Activated CD4-positive, CD25-positive, alpha-beta regulatory T cell treated with anti-CD3 and anti-CD28 coated beads, Interleukin-2, amount 50 U/mL, for 72 hours (primary cell): ENCODE measurements at regions not wholly inside any gene's neighbourhood (a gene's known extent, or its start where the extent isn't known, plus 50 kb on each side); places are given as distances from the start of the nearest gene placed in this dataset.
"Not testable (repeated sequence)": the region's sequence is repeated elsewhere in the genome, so short reads cannot be mapped to it uniquely, and the experiment has no call there.

Source experiments
- DNase-seq: peaks from one replicate; pipeline ENCODE4 v3.0.0; 2021

DNA sequence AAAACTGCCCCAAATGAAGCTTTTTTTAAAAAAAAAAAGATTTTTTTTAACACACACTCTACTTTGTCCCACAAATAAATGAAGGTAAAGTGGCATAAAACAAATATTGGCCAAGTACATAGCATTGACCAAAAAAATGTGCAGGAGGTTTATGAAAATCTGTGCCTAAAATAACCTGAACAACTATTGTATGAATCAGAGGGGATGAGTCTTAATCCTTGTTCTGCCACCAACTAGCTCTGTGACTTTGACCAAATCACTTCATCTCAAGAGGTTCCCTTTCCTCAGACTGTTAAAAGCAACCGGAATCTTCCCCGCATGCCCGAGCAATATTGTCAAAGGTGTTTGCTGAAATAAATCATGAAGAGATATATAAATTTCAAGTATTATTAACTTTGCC lies 150.4 kb upstream of the NEBL start:
- DNase-seq: no peak

- no peak for DNase-seq
Measured at GRCh38 chr10:21047096-21047495, 150.0 kb upstream of the NEBL start.

GRCh38 chr10:21043044-21043443 lies 145.9 kb upstream of the NEBL start:
- DNase-seq: no peak

GRCh38 chr10:21042536-21042935 lies 145.4 kb upstream of the NEBL start:
- no peak for DNase-seq

GRCh38 chr10:21041763-21042458 lies 144.8 kb upstream of the NEBL start:
- DNase-seq: no peak

- no peak for DNase-seq
Measured at GRCh38 chr10:21039721-21040120, 142.6 kb upstream of the NEBL start.

DNA sequence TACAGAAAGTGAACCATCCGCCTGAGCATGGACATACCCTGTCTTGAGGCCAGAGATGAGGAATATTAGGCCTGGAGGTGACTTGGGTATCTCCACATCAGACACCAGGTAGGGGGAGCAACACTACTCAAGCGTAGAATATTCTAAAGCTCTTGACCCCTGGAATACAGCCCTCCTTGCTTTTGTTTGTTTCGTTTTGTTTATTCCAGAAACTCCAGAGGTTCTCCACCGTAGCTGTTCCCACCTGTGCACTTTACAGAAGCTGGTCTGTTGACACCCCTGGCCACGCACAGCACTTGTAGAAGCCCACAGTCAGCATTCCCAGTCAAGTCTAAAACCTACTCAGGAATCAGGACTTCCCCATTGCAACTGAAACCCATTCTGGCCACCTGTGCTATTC lies 139.6 kb upstream of the NEBL start:
- DNase-seq: no peak

DNA sequence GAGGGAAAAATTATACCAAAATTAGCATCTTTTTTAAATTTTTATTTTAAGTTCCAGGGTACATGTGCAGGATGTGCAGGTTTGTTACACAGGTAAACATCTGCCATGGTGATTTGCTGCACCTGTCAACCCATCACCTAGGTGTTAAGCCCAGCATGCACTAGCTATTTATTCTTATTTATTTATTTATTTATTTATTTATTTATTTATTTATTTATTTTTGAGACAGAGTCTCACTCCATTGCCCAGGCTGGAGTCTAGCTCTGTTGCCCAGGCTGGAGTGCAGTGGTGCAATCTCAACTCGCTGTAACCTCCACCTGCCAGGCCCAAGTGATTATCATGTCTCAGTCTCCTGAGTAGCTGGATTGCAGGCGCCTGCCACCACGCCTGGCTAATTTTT lies 137.7 kb upstream of the NEBL start:
- DNase-seq: not testable (repeated sequence)

DNA sequence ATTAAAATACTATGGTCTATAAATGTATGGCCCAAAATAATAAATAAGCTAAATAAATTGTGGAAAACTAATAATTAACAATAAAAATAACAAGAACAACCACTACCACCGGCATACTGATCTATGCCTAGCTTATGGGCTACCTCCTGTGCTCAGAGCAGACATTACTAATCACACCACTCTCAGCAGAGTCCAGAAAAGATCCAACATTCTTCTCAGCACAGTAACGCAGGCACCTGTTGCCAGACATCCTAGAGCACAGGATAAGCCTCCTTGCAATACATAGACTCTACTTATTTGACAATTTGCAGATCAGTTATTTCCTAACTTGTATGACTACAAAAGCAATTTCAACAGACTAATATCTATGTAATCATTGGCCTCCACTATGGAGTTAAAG lies 137.1 kb upstream of the NEBL start:
- DNase-seq: no peak

DNA sequence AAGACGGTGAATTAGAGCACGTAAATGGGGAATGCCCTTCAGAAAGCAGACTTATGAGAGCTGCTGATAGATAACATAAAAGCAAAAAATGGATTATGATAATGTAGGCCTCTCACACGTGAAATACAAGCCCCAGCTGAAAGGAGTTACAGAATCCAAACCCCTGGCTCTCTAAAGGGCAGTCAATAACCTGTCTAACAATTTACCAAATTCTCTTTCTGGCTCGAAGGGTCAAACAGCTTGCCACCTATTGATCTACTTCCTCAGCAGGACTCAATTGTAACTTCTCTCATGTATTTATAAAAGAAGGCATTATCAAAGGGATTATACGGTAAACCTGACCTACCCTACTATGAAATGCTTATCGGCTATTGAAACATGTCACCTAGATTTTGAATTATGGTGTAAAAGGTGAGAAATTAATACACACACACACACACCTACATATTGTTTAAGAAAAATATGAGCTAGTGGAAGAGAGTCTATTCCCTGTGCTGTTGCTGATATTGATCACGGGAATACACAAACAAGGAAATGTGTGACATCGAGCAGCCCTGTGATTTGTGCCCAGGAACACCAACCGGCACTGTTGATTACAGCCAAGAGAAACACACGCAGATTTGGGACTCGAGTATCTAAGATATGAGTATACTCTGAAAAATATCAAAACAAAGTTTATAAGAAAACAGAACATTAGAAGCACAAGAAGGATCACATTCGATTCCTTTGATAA lies 135.6 kb upstream of the NEBL start:
- DNase-seq: no peak

DNA sequence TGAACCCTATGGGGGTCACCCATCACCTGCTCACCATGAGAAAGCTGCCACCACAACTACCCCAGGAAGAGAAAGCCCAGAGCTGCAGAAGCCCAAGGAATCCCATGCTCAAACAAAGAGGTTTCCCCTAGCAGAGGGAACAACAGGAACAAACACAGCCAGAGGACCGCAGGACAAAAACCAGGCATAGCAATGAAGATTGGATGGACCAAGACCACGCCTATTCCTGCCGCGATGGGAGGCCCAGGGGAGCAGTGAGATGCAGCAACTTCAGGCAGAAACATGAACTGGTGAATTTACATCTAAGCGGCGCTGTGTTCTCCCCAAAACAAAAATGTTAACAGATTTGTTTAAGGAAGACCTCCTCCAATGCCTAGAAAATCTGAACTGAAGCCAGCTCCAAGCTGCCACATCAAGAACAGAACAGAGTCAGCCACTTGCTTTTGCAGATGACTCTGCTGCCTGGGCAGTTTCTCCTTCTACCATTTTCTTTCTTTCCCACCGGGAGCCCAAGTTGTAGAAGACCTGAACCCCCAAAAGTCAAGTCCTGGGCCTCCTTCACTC lies 134.2 kb upstream of the NEBL start:
- DNase-seq: no peak

DNA sequence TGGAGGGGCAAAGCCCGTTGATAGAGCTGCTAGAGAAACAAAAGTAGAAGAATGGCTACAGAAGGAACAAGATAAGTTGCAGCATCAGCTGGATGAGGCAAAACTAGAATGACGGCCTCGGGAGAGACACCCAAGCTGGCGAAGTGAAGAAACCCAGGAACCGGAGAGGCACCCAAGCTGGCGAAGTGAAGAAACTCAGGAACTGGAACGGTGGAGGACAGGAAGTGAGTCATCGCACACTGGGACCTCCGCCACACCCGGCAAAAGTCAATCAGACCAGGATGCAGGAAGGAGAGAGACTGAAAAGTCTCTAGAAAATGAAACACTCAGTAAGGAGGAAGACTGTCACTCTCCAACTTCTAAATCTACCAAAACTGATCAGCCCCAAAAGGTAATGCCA lies 133.0 kb upstream of the NEBL start:
- no peak for DNase-seq

DNA sequence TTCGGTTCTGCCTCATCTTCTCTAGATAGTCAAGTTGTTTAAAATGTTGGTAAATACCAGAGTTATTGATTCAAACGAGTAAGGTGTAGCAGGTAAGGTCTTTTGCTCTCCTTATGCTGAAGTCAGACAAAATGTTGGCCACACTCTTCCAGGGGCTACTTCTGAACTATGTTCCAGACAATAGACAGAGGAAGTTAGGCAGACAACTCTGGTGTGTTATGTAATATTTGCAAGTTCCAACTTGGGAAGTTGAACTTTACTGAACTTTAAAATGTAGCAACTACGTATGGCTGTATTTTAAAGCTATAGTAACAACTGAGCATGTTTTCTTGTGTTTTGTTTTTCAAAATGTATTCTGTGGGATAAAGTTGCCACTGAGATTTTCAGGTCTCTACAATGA lies 125.7 kb upstream of the NEBL start:
- no peak for DNase-seq

DNA sequence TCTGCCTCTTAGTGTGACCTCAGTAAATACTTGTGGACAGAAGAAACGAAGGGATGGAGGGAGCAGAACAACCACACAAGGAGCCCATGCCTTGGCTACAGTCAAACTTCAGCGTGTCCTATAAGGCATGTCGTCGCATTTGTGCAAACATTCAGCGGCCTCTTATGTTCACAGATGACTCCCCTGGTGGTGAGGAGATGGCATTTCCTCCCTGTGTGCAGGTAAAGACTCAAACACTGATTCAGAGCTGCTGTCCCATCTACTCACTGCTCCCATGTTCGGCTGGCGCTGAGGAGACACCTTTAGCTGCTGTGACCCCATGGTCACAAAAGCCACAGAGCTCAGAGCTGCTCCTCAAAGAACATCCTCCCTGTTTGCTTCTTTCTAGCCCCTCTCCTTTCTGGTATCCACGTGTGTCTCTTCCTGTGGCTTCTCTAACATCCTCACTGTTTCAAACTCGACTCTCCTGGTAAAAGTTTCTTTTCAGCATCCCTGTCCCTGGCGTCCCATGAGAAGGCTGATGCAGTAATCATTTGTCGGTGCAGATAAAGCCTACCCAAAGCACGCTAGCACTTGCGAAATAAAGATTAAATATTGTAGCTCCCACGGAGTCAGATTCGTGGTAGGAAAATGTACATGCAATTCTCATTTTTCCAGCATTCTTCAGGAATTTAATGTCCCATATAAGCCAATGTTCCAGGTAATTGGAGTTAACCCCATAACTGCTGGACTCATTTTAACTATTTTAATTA lies 124.9 kb upstream of the NEBL start:
- no peak for DNase-seq

- no peak for DNase-seq
Measured at GRCh38 chr10:21021231-21021630, 124.1 kb upstream of the NEBL start.

DNA sequence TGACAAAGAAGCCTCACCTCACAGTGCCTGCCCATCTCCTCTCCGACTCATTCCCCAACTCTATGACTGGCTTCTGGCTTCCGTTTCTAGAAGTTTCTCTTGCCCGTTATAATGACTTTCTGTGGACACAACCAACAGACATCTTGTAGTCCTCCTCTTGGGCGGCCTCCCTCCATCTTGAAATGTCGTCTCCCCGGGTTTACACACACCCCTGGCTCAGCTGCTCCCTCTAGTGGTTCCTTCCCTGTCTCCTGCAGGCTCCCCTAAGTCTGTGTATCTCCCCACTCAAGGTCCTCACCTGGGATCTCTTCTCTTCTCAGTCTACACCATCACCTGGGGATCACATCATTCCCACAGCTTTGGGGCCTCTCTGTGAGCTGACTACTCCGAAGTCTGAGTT lies 123.4 kb upstream of the NEBL start:
- no peak for DNase-seq

DNA sequence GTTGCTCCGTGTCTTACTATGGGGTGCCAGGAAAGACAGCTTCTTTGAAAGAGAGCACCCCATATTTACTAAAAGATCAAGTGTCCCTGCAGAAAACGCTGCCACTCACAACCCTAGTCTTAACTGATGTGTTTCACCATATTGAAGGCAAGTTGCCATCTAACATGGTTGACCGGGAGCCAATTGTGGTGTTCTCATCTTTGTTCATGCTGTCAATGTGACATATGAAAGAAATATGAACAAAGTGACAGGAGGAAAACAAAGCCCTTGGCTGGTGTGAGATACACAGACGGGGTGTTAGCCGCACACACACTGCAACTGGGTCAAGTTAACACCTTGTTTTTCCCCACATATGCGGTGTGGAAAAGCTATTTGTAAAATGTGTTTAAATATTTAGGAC lies 122.3 kb upstream of the NEBL start:
- DNase-seq: no peak

GRCh38 chr10:21015851-21016250 lies 118.7 kb upstream of the NEBL start:
- DNase-seq: no peak

DNA sequence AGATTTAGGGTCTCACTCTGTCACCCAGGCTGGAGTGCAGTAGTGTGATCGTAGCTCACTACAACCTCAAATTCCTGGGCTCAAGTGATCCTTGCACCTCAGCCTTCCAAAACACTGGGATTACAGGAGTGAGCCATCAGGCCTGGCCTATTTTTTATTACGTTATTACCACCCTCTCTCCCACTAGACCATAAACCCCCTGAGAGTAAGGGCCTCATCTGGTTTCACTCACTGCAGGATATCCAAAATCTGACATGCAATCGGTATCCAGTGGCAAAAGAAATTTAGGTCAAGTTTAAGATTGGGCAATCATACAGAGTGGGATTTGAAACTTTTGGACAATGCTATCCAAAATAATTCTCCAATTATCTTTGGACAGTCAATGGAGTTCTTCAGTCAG lies 117.0 kb upstream of the NEBL start:
- DNase-seq: no peak

GRCh38 chr10:21011433-21012018 lies 114.4 kb upstream of the NEBL start:
- DNase-seq: no peak

- no peak for DNase-seq
Measured at GRCh38 chr10:21010615-21011014, 113.5 kb upstream of the NEBL start.

DNA sequence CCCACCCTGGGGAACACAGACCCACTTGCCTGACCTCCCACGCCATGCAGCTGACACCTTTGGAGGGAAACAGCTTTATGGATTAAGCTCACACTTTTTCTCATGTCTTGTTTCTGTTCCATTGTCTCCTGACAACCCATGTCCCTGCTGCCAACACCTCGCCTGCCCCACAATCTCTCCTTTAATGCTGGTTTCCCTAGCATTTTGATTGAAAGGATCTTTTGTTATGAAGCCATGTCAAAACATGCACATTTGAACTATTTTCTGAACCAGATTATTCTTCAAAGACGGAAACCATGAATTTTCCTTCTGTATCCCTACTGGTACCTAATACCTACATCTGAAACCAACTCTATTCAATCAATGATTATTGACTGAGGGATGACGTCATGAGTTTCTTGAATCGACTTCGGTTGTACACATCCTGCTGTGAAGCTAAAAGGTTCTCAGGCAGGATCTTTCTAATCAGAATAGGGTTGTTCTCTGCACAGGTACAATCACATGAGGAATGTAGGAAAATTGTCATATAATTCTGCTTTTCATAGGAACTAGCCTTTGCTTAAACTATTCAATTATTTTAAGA lies 106.2 kb upstream of the NEBL start:
- no peak for DNase-seq
